Mesendoderm (in vitro differentiated cells): ENCODE measurements at regions not wholly inside any gene's neighbourhood (a gene's known extent, or its start where the extent isn't known, plus 50 kb on each side); places are given as distances from the start of the nearest gene placed in this dataset.

Experiments
- DNase-seq: peaks from one replicate; pipeline ENCODE4 v3.0.0; 2013
- H2AK5ac ChIP-seq: 2 replicates; pipeline ENCODE4 v1.6.1; 2013; ENCODE audit warnings: low read length, inconsistent platforms
- H2BK120ac ChIP-seq: 2 replicates; pipeline ENCODE4 v1.6.1; 2013; ENCODE audit warnings: low read depth, mild to moderate bottlenecking, low read length, moderate library complexity, mixed read lengths
- H2BK15ac ChIP-seq: replicated peaks from 2 replicates; pipeline ENCODE4 v1.6.1; 2013; ENCODE audit warnings: low read depth, mild to moderate bottlenecking, moderate library complexity
- H2BK5ac ChIP-seq: 2 replicates; pipeline ENCODE4 v1.6.1; 2013; ENCODE audit warnings: low read length, inconsistent platforms
- H3K18ac ChIP-seq: 2 replicates; pipeline ENCODE4 v1.6.1; 2013; ENCODE audit warnings: mild to moderate bottlenecking, low read length, mixed read lengths
- H3K23ac ChIP-seq: one replicate; pipeline ENCODE4 v1.6.1; 2013; ENCODE audit warnings: low read length
- H3K27ac ChIP-seq: 2 replicates; pipeline ENCODE4 v1.5.1; 2013; ENCODE audit warnings: low read depth, mild to moderate bottlenecking, inconsistent platforms, low read length, moderate library complexity
- H3K27me3 ChIP-seq: 2 replicates; pipeline ENCODE4 v1.6.1; 2013; ENCODE audit warnings: low read length, control low read depth, mild to moderate bottlenecking, inconsistent platforms; ENCODE audit not compliant: insufficient read depth, poor library complexity
- H3K36me3 ChIP-seq: 2 replicates; pipeline ENCODE4 v1.6.1; 2013; ENCODE audit warnings: low read length, inconsistent platforms; ENCODE audit not compliant: control insufficient read depth, insufficient read depth
- H3K4ac ChIP-seq: one replicate; pipeline ENCODE4 v1.6.1; 2013; ENCODE audit warnings: low read depth, mild to moderate bottlenecking, low read length, moderate library complexity
- H3K4me1 ChIP-seq: 2 replicates; pipeline ENCODE4 v1.6.1; 2013; ENCODE audit warnings: low read depth, low read length, inconsistent platforms; ENCODE audit not compliant: control insufficient read depth
- H3K4me2 ChIP-seq: 2 replicates; pipeline ENCODE4 v1.6.1; 2013; ENCODE audit warnings: low read length
- H3K4me3 ChIP-seq: 2 replicates; pipeline ENCODE4 v1.5.1; 2013; ENCODE audit warnings: mild to moderate bottlenecking, low read length
- H3K56ac ChIP-seq: one replicate; pipeline ENCODE4 v1.6.1; 2013; ENCODE audit warnings: low read length
- H3K79me1 ChIP-seq: 2 replicates; pipeline ENCODE4 v1.6.1; 2013; ENCODE audit warnings: low read length, inconsistent platforms
- H3K79me2 ChIP-seq: 2 replicates; pipeline ENCODE4 v1.6.1; 2013; ENCODE audit warnings: mild to moderate bottlenecking, low read length; ENCODE audit not compliant: control insufficient read depth, insufficient read depth
- H3K9ac ChIP-seq: 2 replicates; pipeline ENCODE4 v1.6.1; 2013; ENCODE audit warnings: low read length, inconsistent platforms
- H4K5ac ChIP-seq: one replicate; pipeline ENCODE4 v1.6.1; 2013; ENCODE audit warnings: low read length
- H4K8ac ChIP-seq: one replicate; pipeline ENCODE4 v1.6.1; 2013; ENCODE audit warnings: low read depth, mild to moderate bottlenecking, control low read depth, low read length, moderate library complexity
- WGBS: extraction: QIAGEN DNeasy Blood & Tissue Kit; methylation state at CpG from one replicate; pipeline ENCODE4 v1.1.7; 2013; ENCODE audit warnings: low lambda C conversion rate, missing lambda C conversion rate; ENCODE audit not compliant: insufficient coverage; ENCODE audit errors: extremely low coverage; 5-methylcytosine and 5-hydroxymethylcytosine counted together

GRCh38 chr11:134581966-134582769 lies 170.1 kb upstream of the B3GAT1 start:
- Histone ChIP-seq H2BK5ac (no peak overlapping the region), H3K23ac (no peak overlapping the region), H3K9ac (no peak overlapping the region), H3K27me3 (no peaks in the 10 kb centered on the region), H3K79me2 (no peaks in the 10 kb centered on the region), H2BK120ac (no peak overlapping the region), H3K27ac (no peak overlapping the region), H2BK15ac (no peak overlapping the region), H2AK5ac (no peak overlapping the region), H3K4me1 (no peaks in the 10 kb centered on the region), H4K5ac (no peak overlapping the region), H3K4ac (no peak overlapping the region), H3K4me2 (no peak overlapping the region), H3K18ac (no peak overlapping the region), H4K8ac (no peak overlapping the region), H3K36me3 (no peaks in the 10 kb centered on the region), H3K4me3 (no peak overlapping the region), H3K79me1 (no peaks in the 10 kb centered on the region), H3K56ac (no peak overlapping the region)
- no CpG with 5 or more reads among the region's 11 CpGs for WGBS
- DNase-seq = no peak

GRCh38 chr11:134581121-134581626 lies 169.1 kb upstream of the B3GAT1 start:
- Histone ChIP-seq H3K56ac (no peak overlapping the region), H2BK5ac (no peak overlapping the region), H3K79me2 (no peaks in the 10 kb centered on the region), H3K27me3 (no peaks in the 10 kb centered on the region), H3K23ac (no peak overlapping the region), H3K4me1 (no peaks in the 10 kb centered on the region), H2AK5ac (no peak overlapping the region), H2BK15ac (no peak overlapping the region), H3K4me2 (no peak overlapping the region), H3K9ac (no peak overlapping the region), H4K5ac (no peak overlapping the region), H4K8ac (no peak overlapping the region), H3K4ac (no peak overlapping the region), H3K18ac (no peak overlapping the region), H2BK120ac (no peak overlapping the region), H3K4me3 (no peak overlapping the region), H3K27ac (no peak overlapping the region), H3K79me1 (no peaks in the 10 kb centered on the region), H3K36me3 (no peaks in the 10 kb centered on the region)
- no peak for DNase-seq
- no CpG with 5 or more reads among the region's 9 CpGs for WGBS

- no peaks in the 10 kb centered on the region for H3K4me1 ChIP-seq
- no peak overlapping the region for H3K27ac ChIP-seq
- DNase-seq = no peak
- no peak overlapping the region for H4K8ac ChIP-seq
- H3K79me1 ChIP-seq = no peaks in the 10 kb centered on the region
- H4K5ac ChIP-seq = no peak overlapping the region
- no peak overlapping the region for H3K56ac ChIP-seq
- no peak overlapping the region for H3K4me3 ChIP-seq
- no peak overlapping the region for H3K9ac ChIP-seq
- no peaks in the 10 kb centered on the region for H3K36me3 ChIP-seq
- H2BK5ac ChIP-seq = no peak overlapping the region
- no peak overlapping the region for H2AK5ac ChIP-seq
- H3K27me3 ChIP-seq = no peaks in the 10 kb centered on the region
- no peak overlapping the region for H3K18ac ChIP-seq
- no CpG with 5 or more reads among the region's 8 CpGs for WGBS
- H3K4ac ChIP-seq = no peak overlapping the region
- H2BK15ac ChIP-seq = no peak overlapping the region
- no peak overlapping the region for H3K23ac ChIP-seq
- no peaks in the 10 kb centered on the region for H3K79me2 ChIP-seq
- no peak overlapping the region for H2BK120ac ChIP-seq
- no peak overlapping the region for H3K4me2 ChIP-seq
Observed at GRCh38 chr11:134580610-134580975, 168.6 kb upstream of the B3GAT1 start.

DNA sequence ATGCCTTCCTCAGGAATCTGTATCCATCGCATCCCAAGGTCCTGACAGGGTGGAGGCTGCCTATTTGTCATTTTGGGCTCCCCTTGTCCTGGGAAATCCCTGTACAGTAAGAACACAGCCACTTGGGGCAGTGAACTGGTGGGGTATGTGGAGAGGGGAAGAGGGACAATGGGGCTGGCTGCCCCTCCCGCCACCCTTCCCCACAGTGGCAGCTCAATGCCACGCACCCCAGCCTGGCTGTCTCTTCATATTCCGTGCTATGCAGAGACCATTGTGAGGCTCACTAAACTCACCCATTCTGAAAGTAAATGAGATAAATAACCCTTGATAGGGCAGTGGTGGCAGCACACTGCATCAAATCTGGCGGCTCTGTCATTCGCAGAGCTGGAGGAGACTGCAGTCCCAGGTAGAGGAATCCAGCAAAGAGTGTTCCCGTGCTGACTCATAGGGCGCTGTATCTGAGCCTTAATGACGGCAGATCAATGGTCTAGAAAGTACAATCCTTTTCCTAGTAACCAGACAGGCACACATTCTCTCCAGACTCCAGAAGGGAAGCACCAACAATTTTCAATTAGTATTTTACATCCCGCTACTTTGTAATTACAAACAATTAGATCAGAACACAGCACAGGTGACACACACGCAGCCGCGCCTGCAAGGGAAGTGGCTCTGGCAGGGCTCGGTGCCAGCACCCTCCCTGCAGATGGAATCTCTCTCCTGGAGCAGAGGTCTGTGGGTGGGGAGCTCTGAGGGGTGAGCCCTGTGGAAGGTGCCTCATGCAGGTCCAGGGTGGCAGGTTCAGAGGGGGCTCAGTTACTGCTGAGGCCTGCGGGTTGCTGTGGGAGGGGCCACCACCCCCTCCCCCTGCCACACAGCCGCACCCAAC lies 167.9 kb upstream of the B3GAT1 start:
- no peak overlapping the region for H3K4ac ChIP-seq
- H2BK15ac ChIP-seq = no peak overlapping the region
- H2AK5ac ChIP-seq = no peak overlapping the region
- H3K36me3 ChIP-seq = no peaks in the 10 kb centered on the region
- H4K8ac ChIP-seq = no peak overlapping the region
- no peaks in the 10 kb centered on the region for H3K79me2 ChIP-seq
- peak; percentile 12 for DNase-seq
- H3K79me1 ChIP-seq = no peaks in the 10 kb centered on the region
- no peaks in the 10 kb centered on the region for H3K4me1 ChIP-seq
- H4K5ac ChIP-seq = no peak overlapping the region
- H3K23ac ChIP-seq = no peak overlapping the region
- no peaks in the 10 kb centered on the region for H3K27me3 ChIP-seq
- H3K4me3 ChIP-seq = no peak overlapping the region
- no peak overlapping the region for H2BK120ac ChIP-seq
- no peak overlapping the region for H3K18ac ChIP-seq
- no peak overlapping the region for H3K9ac ChIP-seq
- H3K56ac ChIP-seq = no peak overlapping the region
- WGBS = no CpG with 5 or more reads among the region's 16 CpGs
- H3K27ac ChIP-seq = no peak overlapping the region
- H2BK5ac ChIP-seq = no peak overlapping the region
- no peak overlapping the region for H3K4me2 ChIP-seq

DNA sequence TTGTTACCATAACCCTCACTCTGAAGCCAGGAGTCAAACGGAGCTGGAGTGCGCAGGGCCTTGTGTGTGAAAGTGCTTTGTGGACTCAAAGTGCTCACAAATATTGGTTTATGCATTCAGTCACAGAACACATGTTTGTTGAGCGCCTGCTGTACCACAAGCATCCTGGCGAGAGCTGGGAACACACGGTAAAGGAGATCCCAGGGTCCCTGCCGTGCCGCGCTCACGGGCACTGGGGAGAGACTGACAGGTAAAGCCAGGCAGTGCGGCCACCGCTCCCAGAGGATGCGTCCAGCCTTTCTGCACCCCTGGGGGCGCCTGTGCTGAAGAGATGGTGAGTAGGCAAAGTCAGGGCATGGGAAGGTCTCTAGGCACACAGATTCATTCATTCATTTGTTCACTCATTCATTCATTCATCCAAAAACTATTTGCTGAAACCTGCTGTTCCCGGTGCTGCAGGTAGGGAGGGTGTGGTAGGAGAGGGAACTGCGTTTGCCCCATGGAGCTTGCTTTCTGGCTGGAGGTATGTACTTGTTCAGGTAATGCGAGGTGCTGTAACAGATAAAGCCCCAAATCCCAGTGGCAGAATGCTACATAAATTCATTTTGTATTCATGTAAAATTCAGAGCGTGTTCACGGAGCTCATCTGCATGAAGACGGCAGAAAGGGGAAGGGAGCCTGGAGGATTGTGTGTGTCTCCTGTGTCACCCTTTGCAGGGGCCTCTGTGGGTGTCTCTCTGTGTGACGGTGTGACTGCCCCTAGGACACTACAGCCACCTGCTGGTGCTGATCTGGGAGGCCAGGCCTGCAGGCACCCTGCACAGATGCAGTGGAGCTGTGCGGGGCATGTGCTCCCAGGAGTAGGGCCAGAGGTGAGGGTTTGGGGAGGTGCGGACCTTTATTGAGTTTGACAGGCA lies 167.0 kb upstream of the B3GAT1 start:
- H3K36me3 ChIP-seq = no peaks in the 10 kb centered on the region
- H3K9ac ChIP-seq = no peak overlapping the region
- DNase-seq = peak; percentile 14
- H3K27ac ChIP-seq = no peak overlapping the region
- H3K79me1 ChIP-seq = no peaks in the 10 kb centered on the region
- H3K4ac ChIP-seq = no peak overlapping the region
- no peak overlapping the region for H3K18ac ChIP-seq
- no peaks in the 10 kb centered on the region for H3K27me3 ChIP-seq
- no peak overlapping the region for H3K4me3 ChIP-seq
- H3K4me2 ChIP-seq = no peak overlapping the region
- no peak overlapping the region for H3K56ac ChIP-seq
- no peak overlapping the region for H2BK120ac ChIP-seq
- WGBS = no CpG with 5 or more reads among the region's 22 CpGs
- H2BK5ac ChIP-seq = no peak overlapping the region
- H2AK5ac ChIP-seq = no peak overlapping the region
- H4K8ac ChIP-seq = no peak overlapping the region
- no peak overlapping the region for H4K5ac ChIP-seq
- no peaks in the 10 kb centered on the region for H3K79me2 ChIP-seq
- H2BK15ac ChIP-seq = no peak overlapping the region
- no peaks in the 10 kb centered on the region for H3K4me1 ChIP-seq
- H3K23ac ChIP-seq = no peak overlapping the region
